Smooth muscle cell (in vitro differentiated cells): ENCODE measurements at regions not wholly inside any gene's neighbourhood (a gene's known extent, or its start where the extent isn't known, plus 50 kb on each side); places are given as distances from the start of the nearest gene placed in this dataset.
A peak's percentile ranks its signal among the peaks of the same experiment; 100 is the strongest.

ENCODE experiments used
- DNase-seq: peaks from one replicate; lab custom pipeline; 2025; ENCODE audit not compliant: unreplicated experiment; lab: John Stamatoyannopoulos, UW
- H2AFZ ChIP-seq: fragments of 200-600 bp; sonication (generic); 2 replicates; pipeline ENCODE4 v1.6.0; 2016; ENCODE audit warnings: antibody characterized with exemption, low read depth, mild to moderate bottlenecking
- H3F3A ChIP-seq: fragments of 200-600 bp; sonication (generic); 2 replicates; pipeline ENCODE4 v1.6.0; 2017; ENCODE audit warnings: antibody characterized with exemption, low read depth
- H3K27ac ChIP-seq: fragments of 200-600 bp; sonication (generic); 2 replicates; pipeline ENCODE4 v1.5.1; 2016; ENCODE audit warnings: low read depth, mild to moderate bottlenecking
- H3K27me3 ChIP-seq: fragments of 200-600 bp; sonication (generic); 2 replicates; pipeline ENCODE4 v1.6.1; 2016; ENCODE audit warnings: low read depth, mild to moderate bottlenecking
- H3K36me3 ChIP-seq: fragments of 200-600 bp; sonication (generic); 2 replicates; pipeline ENCODE4 v1.5.1; 2016; ENCODE audit warnings: low read depth
- H3K4me1 ChIP-seq: fragments of 200-600 bp; sonication (generic); 2 replicates; pipeline ENCODE4 v1.5.1; 2016; ENCODE audit warnings: low read depth
- H3K4me2 ChIP-seq: fragments of 200-600 bp; sonication (generic); 2 replicates; pipeline ENCODE4 v1.6.0; 2016; ENCODE audit warnings: mild to moderate bottlenecking
- H3K4me3 ChIP-seq: fragments of 200-600 bp; sonication (generic); 2 replicates; pipeline ENCODE4 v1.5.1; 2016; ENCODE audit warnings: mild to moderate bottlenecking
- H3K79me2 ChIP-seq: fragments of 200-600 bp; sonication (generic); 2 replicates; pipeline ENCODE4 v1.6.0; 2016; ENCODE audit warnings: low read depth, mild to moderate bottlenecking
- H3K9ac ChIP-seq: fragments of 200-600 bp; sonication (generic); 2 replicates; pipeline ENCODE4 v1.6.0; 2016; ENCODE audit warnings: low read depth
- H3K9me3 ChIP-seq: fragments of 200-600 bp; sonication (generic); replicated peaks from 2 replicates; pipeline ENCODE4 v1.5.1; 2016; ENCODE audit warnings: low read depth
- H4K20me1 ChIP-seq: fragments of 200-600 bp; sonication (generic); 2 replicates; pipeline ENCODE4 v1.6.0; 2016; ENCODE audit warnings: low read depth
- WGBS: methylation state at CpG from one replicate; pipeline ENCODE4 v1.1.7; 2016; ENCODE audit warnings: low lambda C conversion rate; 5-methylcytosine and 5-hydroxymethylcytosine counted together
- TF ChIP-seq, protein P1 (sequence below): fragments of 200-600 bp; sonication (generic); IDR thresholded peaks from 2 replicates; pipeline ENCODE4 v1.5.1; 2017; ENCODE audit warnings: borderline replicate concordance, mild to moderate bottlenecking, antibody characterized with exemption; ENCODE audit not compliant: insufficient read depth, poor library complexity, severe bottlenecking

DNA sequence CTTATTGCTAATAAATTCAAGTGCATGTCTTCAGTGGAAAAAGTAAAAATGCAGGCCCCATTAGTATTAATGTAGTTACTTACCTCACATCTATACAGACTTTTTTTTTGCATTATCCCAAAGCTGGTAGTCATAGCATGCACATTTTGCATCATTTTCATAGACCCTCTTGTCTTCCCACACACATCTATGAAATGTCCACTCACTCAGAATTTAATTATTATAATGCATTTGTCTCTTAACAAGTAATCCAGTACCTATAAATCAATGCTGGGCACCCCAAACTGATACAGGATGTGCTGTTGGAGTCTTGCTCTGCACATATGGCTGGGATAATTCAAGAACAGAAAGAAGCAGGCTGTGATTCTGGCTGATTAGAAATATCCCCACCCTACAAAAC is 370.4 kb upstream of the FAT3 start:
- H3K4me2 ChIP-seq = no peak overlapping the region
- H2AFZ ChIP-seq = no peak overlapping the region
- H3K9ac ChIP-seq = no peak overlapping the region
- H3K36me3 ChIP-seq = no peaks in the 10 kb centered on the region
- no peak overlapping the region for H3K27ac ChIP-seq
- no peaks in the 10 kb centered on the region for H3K79me2 ChIP-seq
- no peak for DNase-seq
- H3K27me3 ChIP-seq = no peaks in the 10 kb centered on the region
- H3F3A ChIP-seq = no peaks in the 10 kb centered on the region
- H3K4me1 ChIP-seq = peaks cover 4% of the 10 kb centered on the region
- TF ChIP-seq, protein P1, sequence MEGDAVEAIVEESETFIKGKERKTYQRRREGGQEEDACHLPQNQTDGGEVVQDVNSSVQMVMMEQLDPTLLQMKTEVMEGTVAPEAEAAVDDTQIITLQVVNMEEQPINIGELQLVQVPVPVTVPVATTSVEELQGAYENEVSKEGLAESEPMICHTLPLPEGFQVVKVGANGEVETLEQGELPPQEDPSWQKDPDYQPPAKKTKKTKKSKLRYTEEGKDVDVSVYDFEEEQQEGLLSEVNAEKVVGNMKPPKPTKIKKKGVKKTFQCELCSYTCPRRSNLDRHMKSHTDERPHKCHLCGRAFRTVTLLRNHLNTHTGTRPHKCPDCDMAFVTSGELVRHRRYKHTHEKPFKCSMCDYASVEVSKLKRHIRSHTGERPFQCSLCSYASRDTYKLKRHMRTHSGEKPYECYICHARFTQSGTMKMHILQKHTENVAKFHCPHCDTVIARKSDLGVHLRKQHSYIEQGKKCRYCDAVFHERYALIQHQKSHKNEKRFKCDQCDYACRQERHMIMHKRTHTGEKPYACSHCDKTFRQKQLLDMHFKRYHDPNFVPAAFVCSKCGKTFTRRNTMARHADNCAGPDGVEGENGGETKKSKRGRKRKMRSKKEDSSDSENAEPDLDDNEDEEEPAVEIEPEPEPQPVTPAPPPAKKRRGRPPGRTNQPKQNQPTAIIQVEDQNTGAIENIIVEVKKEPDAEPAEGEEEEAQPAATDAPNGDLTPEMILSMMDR = no peak
- no peaks in the 10 kb centered on the region for H3K9me3 ChIP-seq
- no peaks in the 10 kb centered on the region for H4K20me1 ChIP-seq
- H3K4me3 ChIP-seq = no peak overlapping the region

DNA sequence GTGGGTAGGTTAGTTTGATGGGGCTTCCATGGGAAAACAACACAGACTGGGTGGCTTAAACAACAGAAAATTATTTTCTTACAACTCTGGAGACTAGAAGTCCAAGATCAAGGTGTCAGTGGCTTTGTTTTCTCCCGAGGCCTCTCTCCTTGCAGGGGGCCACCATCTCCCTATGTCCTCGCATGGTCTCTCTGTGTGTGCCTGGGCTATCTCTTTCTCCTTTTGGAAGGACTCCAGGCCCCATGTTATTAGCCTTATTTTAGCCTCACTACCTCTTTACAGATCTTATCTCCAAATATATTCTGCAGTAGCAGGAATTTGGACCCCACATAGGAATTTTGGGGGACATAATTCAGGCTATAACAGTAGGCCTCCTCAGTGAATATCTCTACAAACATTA is 372.7 kb upstream of the FAT3 start:
- no peaks in the 10 kb centered on the region for H3K9me3 ChIP-seq
- no peak overlapping the region for H3K27ac ChIP-seq
- H2AFZ ChIP-seq = no peak overlapping the region
- H3K79me2 ChIP-seq = no peaks in the 10 kb centered on the region
- WGBS = 94% methylated on average over 2 of the region's 2 CpGs
- no peak overlapping the region for H3K4me3 ChIP-seq
- H3F3A ChIP-seq = no peaks in the 10 kb centered on the region
- TF ChIP-seq, protein P1 = no peak
- no peak for DNase-seq
- peaks cover 4% of the 10 kb centered on the region for H3K4me1 ChIP-seq
- H4K20me1 ChIP-seq = no peaks in the 10 kb centered on the region
- no peak overlapping the region for H3K4me2 ChIP-seq
- H3K9ac ChIP-seq = no peak overlapping the region
- no peaks in the 10 kb centered on the region for H3K27me3 ChIP-seq
- no peaks in the 10 kb centered on the region for H3K36me3 ChIP-seq

DNA sequence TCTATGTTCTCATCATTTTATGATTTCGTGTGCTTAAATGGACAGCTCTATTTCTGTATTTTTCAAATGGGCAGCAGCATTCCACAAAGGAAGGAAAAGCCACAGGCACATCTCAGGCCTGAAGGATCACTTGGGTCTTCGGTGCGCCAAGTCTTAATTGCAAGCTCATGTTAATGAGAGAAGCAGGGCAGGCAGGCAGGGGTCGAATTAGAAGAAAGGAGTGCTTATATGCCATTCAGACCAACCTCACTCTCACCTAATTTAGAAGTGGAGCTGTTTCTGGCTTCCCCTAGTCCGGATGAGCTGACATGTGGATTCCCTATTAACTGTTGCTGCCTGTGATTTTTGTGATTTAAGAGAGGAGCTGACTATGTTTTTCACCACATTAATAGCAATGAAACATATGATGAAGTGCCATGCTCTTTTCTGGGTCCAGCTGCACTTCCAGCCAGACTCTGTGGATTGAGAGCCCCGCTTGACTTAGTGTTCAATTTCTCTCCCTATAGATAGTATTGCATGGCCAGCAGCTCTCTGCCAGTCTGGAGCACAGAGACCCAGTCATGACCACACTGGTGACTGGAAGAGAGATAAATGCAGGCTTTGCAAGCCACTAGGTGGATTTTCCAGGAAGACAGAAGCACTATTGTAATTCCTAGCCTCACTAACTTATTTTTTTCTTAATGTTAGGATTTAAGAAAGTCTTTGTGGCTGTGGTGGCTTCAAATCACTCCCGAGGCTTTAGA is 373.9 kb upstream of the FAT3 start:
- Histone ChIP-seq H3K27ac (no peak overlapping the region), H3K9me3 (no peaks in the 10 kb centered on the region), H3K4me2 (peak overlapping the region; percentile 21), H4K20me1 (no peaks in the 10 kb centered on the region), H3K79me2 (no peaks in the 10 kb centered on the region), H3K36me3 (no peaks in the 10 kb centered on the region), H3K4me3 (no peak overlapping the region), H3K4me1 (peaks cover 4% of the 10 kb centered on the region), H3K27me3 (no peaks in the 10 kb centered on the region), H3F3A (no peaks in the 10 kb centered on the region), H2AFZ (no peak overlapping the region), H3K9ac (no peak overlapping the region)
- TF ChIP-seq, protein P1 = no peak
- no peak for DNase-seq
- 57% methylated on average over 7 of the region's 7 CpGs for WGBS

DNA sequence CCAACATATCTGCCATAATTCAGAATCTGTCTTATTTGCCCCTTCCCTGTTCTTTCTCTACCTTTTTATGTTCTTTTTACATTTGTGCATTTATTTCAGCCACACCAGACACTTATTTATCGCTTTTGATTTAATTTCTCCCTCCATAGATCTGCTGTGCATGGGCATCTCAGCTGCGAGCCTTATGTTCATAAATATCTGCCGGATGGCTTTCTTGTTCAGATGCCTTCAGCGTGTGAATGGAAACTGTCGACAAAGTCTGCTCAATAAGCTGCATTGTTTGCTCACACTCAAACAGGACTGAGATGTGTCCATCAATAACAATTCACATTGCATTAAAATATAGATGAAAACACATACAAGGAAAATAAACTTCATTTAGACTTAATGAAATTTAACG is 374.6 kb upstream of the FAT3 start:
- Histone ChIP-seq H3K9me3 (no peaks in the 10 kb centered on the region), H4K20me1 (no peaks in the 10 kb centered on the region), H3K4me2 (no peak overlapping the region), H3K9ac (no peak overlapping the region), H3K27me3 (no peaks in the 10 kb centered on the region), H3K4me1 (peaks cover 4% of the 10 kb centered on the region), H2AFZ (no peak overlapping the region), H3K79me2 (no peaks in the 10 kb centered on the region), H3F3A (no peaks in the 10 kb centered on the region), H3K4me3 (no peak overlapping the region), H3K36me3 (no peaks in the 10 kb centered on the region), H3K27ac (no peak overlapping the region)
- DNase-seq = no peak
- TF ChIP-seq, protein P1 = no peak
- WGBS = 93% methylated on average over 6 of the region's 6 CpGs
